NCI-H2107 (cell line): ENCODE measurements at regions not wholly inside any gene's neighbourhood (a gene's known extent, or its start where the extent isn't known, plus 50 kb on each side); places are given as distances from the start of the nearest gene placed in this dataset.

ENCODE experiments used
- DNase-seq: peaks from one replicate; lab custom pipeline; 2025; lab: John Stamatoyannopoulos, UW

DNA sequence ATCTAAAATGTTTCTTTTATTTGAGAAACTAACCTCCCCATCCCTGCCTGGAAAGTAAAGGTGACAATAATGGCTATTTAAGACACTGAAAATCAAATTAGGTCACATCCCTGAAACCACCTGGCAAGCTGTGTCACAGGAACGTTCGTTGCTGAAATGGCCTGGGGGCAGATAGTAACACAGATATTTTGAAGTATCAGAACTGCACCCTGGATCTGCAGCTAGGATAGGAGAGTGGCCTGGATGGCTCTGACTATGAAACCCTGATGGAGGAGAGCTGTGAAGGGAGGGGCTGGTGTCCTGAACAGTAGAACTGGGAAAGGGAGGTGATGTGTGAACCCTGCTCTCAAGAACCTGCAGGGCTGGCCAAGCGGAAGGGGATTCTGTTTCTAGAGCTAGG lies 648.3 kb upstream of the CFAP20DC start:
- no peak for DNase-seq

DNA sequence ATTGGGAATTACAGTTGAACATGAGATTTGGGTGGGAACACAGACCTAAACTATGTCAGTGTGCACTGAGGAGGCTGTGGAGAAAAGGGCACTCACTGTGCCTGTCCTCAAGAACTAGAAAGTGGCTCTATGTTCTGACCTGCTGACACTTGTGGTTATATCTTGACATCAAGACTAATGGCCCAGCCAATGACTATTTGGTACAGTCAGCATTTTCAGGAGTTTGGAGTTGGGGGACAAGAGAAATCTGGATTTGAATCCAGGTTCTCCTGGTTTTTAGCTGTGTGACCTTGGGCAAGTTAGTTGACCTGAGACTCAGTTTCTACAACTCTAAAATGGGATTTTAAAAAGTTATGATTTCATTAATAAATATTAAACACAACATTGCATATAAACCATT lies 647.0 kb upstream of the CFAP20DC start:
- no peak for DNase-seq

DNA sequence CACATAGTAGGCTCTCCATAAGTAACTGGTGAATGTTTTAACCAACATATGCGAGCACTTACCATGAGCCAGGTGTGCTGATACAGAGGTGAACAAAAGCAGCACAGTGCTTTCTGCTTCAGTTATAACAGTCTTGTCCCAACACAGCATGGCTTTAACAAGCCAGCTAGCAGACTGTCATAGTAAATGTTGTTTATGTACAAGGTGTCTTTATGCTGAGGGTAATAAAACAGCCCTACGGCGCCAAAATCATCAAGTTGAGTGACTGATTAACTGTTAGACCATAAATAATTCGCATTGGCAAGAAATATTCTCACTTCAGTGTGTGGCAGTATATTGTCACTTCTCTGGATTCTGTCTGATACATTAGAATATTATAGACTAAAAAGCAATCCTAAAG lies 646.0 kb upstream of the CFAP20DC start:
- DNase-seq = no peak

DNA sequence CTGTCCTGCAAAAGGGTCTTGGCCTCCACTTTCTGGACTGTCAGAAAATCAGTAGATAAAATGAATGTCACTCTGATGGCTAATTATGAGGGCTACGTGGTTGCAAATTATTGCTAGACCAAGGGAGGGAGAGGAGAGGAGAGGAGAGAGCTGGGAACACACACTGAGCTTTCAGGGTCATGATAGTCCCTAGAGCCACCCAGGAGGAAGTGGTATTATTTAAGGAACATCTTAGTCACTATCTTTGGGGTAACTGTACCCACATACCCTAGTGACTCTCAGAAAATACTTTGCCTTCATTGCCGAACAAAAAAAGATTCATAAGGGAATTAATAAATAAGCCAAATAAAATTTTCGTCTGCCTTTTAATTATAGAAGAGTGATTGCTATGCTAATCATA lies 642.3 kb upstream of the CFAP20DC start:
- no peak for DNase-seq

DNA sequence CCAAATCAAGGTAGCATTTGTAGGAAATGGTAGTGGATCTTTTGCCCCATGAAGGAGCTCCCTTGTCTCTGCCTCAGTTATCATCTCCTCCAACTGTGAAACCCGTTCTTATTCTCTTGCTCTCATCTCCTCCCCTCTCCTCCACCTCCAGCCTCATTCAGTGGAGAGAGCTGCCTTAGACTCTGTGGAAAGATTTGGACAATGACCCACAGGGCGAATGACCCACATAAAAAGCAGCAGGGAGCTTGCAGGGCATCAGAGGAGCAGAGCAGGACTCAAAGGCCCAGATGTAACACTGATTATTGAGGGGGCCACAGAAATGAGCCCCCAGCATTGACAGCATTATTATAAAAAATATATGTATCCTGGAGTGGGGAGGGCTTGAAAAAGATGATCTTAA lies 641.1 kb upstream of the CFAP20DC start:
- DNase-seq = no peak

DNA sequence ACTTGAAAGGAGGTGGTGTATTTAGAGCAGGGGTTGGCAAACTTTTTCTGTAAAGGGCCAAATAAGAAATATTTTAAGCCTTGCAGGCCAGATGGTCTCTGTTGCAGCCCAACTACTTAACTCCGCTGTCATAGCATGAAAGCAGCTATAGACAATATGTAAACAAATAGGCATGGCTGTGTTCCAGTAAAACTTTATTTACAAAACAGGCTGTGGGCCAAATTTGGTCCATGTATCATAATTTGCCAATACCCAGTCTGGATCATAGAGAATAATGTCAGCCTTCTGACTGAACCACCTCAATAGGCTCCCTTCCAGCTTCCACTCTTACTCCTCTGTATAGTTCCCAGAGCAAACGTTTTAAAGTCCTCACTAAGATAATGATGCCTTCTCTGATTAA lies 638.8 kb upstream of the CFAP20DC start:
- DNase-seq = no peak

DNA sequence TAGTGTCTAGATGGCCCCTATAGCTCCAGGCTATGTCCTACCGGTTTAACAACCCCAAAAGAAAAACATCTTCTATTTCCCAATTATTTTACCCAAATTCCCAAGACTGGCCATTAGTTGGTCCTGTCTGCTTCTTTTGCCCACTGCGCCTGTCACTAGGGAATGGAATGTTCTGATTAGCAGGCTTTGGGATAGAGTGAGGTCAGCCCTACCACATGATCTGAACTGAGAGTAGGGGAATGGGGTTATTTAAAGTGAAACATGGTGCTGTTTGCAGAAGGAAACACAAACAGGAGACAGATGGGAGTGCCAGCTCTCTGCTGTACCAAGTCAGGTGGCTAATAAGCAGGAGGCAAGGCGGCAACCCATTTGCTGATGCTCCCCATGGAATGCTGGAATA lies 635.6 kb upstream of the CFAP20DC start:
- no peak for DNase-seq

DNA sequence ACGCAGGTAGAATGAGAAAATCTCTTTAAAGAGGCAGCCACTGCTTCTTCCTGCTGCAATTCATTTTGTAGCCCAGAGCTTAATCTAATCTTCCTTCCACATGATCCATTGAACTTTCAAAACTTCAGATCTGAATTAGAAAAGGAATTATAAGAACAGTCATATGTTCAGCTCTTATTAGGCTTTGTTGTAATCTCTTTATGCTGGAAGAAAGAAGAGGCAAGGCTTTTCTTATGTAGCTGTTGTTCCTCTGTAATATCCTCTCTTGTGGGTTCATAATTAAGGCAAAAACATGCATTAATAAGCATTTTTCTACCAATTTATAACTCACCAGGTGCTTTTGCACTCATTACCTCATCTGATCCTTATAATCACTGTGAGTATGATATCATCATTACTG lies 634.9 kb upstream of the CFAP20DC start:
- DNase-seq = no peak

DNA sequence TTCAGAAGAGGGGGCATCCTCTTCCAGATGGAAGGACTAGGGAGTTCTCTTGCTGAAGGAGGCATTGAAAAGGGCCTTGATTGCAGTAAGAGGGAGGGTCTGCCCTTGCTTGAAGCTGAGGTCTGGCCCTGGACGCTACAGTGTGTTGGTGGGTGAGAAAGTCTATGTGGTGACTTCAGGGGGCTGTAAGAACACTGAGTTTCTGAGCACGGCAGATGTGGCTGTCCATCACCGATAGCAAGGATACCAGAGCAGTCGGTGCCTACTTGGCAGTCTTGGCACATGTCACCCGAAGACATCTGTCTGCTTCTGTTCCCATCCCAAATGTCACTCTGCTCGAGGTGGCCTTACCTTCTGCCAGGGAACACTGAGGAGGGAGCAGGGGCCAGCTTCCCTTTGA lies 631.1 kb upstream of the CFAP20DC start:
- no peak for DNase-seq

DNA sequence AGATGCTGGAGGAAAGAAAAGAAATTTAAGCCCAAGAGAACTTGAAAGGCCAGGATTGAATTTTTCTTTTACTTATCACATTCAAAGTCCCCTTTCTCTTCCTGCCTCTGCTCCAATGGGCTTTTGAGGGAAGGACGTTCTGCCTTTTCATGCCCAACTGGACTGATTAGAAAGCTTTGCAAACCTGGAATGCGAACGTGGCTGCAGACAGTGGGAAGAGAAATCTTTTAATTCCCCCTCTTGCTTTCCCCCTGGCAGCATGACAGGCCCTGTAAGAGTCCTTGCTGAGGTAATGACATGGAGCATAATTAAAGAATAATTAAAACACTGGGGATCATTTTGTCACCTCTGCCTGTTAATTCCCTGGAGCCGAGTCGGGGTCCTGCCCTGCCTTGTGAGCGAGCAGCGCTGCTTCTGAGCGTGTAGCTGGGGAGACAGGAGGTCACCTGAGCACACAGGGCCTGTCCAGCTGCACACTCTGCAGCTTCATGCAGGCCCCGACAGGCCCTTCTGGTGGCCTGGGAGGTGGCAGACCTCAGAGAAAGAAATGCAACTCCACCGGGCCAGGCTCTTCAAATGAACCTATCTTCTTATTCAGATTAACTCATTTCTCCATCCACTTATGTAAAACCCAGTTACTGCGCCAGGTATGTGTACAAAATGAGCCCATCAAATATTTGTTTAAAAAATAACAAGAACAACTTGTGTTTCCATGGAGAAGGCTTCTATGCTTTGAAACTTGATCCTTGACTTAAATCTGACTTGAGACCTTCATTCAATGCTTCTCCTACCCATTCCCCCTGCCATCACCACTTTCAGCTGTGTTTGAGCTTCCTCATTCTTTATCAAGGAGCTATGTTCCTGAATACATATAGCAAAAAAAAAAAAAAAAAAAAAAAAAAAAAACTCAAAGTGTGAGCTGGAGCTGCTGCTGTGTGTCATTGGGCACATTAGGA lies 628.2 kb upstream of the CFAP20DC start:
- no peak for DNase-seq

DNA sequence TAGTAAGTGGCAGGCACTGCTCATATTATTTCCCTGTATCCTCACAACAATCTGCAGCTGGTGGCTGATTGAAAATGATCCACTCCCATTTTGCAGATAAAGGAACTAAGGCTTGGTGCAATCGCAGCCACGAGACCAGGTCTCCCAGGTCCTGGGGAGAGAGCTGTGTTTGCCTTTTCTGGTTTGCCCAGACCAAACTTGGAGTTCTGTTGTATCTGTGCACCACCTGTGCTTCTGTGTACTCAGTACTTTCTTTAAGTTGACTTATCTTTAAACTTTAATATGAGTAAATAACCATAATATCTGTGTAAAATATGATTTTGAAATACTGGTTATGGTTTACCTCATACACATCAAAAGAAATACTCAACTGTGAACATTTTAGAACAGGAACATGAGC lies 625.7 kb upstream of the CFAP20DC start:
- no peak for DNase-seq

DNA sequence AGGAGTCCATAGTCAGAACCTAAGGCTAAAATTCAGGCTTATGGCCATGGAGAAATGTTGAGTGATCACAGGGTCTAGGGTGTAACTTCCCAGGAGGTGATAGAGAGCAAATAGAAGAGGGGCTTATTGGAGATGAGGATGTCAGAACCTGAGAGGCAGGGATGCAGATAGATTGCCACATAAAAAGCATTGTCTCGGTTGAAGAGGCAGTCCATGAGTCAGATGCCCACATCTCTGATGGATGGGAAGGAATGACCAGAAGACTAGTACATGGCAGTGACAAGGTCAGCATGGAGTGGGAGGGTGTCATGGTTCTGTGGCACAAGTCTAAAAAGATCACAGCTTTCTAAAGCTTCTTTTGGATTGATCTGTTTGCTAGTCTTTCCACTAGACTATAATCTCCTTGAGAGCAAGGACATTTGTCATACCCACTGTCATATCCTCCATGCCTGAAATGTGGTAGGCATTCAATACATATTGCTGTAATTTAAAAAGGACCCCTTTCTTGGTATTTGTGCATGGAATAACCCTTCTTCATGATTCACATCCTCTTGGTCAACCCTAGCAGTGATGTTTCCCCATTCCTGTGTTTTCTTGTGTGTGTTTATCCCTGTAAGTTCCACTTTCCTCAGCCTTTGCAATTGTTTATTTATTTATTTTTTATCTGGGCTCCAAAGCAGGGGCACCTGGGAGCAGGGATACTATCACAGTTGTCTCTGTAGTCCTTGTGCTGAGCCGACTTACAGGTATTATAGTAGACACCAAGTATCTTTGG lies 613.4 kb upstream of the CFAP20DC start:
- DNase-seq = no peak

DNA sequence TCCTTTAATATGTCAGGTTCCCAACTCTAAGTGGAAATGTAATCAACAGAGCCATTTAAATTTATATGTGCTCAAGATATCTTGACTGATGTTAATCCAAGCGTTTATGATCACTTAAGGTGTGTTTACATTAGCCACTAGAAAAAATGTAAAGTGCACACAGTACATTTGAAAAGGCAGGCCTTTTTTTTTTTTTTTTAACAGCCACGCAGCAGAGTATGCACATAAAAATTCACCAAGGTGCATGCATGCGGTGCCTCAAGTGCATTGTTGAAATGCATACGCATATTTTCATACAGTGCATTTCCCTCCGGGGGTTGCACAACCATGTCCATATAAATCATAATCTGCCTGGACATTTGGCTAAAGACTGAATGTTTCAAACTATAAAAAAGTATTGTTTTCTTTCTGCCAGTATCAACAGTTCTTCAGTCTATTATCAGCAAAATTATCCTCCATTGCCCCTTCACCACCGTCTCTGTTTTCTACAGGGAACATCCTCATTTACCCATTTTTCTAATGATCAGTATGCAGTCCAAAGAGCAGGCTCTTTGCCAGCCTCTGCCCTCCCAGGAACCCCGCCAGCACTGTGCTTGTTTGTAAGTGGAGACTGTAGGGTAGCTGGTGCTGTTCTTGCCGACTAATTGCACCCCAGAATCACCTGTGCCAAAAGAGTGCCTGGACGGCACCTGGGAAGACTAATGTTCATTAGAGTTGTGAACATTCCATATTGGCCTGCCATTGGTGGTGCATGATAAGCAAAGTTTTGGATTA lies 611.2 kb upstream of the CFAP20DC start:
- DNase-seq = peak; percentile 3

DNA sequence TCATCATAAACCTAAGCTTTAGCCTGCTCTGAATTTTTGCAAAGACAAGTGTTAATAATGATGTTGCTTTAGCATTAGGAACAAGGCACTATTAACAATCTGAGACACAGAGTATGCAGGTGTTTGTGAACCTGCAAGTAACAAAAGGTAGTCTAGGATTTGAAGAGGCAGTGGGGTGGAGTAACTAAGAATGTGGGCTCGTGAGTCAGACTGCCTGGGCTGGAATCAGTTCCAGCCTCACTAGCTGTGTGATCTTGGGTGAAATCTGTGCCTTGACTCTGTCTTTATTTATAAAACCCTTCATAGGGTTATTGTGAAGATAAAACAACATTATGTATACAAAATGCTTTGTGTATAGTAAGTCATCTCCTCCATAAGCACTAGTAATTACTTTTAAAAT lies 610.6 kb upstream of the CFAP20DC start:
- DNase-seq = no peak

DNA sequence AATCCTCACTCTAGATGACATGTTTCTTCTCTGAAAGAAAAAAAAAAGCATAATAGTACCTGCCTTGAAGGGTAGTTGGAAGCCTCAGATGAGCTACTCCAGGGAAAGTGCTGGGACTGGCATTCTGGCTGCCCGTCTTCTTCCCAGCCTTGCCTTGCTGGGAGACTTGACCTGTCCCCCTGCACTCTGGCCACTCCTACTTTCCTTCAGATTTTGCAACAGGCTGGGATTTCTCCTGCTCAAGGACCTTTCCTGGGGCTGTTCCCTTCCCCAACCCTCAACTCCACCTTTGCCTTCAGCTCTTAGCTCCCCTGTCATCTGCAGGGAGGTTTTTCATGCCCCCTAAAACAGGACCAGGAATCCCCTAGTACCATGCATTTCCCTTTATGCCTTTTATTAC lies 609.9 kb upstream of the CFAP20DC start:
- DNase-seq = no peak

DNA sequence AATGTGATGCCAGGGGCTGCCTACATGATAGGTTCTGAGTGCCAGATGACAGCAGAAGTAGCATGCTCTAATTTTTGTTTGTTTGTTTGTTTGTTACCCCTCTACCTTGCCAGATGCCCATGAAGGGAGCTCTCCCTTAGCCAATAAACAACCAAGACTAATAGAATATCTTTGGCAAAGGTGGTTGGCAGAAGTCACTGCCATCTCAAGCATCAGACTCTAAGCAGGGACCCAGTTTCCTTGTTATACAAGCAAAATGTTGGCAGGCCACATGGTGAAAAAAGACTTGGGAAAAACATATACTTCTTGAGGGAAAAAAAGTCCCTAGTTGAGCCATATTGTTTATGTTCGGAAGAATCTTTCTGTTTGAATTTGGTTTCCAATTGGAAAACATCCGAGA lies 609.0 kb upstream of the CFAP20DC start:
- no peak for DNase-seq

DNA sequence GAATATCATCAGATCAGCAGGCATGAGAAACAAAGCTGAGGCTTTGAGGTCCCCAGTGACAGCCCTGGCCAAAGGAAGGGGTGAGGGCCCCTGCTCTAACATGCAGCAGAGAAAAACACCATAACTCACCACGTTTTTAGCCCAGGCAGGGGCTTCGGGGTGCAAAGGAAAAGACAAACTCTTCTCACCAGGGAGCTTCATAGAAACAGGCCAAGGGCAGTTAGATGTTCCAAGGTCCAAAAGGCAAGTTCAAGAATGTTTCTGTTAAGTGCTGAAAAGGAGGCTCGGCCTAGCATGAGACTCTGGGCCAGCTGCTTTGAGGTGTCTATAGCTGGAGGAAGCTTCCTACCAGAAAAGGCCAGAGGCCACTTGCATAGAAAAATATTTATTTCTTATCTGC lies 608.4 kb upstream of the CFAP20DC start:
- DNase-seq = no peak

DNA sequence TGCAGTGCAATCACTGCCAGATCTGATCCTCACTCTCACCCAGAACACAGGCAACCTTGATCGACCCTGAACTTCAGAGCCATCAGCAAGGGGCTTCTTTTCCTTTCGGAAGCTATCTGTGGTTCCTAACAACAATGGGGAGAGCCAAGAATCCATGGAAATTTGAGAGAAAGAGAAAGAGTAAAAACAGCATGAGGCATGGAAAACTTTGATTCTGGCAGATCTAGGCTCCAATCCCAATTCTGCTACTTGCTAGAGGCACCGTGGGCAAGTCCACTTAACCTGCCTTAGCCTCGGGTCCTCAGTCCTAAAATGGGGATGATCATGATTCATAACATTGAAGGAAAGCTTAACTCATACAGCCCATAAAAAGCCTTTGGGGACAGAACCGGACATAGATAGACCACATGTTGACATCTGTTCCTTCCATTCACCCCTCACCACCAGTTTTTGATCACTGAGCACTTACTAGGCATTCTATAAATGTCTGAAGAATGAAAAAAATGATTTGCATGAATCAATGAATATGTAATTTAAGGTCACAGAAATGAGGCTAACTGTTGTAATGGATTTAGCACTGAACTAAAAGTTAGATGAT lies 605.7 kb upstream of the CFAP20DC start:
- no peak for DNase-seq

DNA sequence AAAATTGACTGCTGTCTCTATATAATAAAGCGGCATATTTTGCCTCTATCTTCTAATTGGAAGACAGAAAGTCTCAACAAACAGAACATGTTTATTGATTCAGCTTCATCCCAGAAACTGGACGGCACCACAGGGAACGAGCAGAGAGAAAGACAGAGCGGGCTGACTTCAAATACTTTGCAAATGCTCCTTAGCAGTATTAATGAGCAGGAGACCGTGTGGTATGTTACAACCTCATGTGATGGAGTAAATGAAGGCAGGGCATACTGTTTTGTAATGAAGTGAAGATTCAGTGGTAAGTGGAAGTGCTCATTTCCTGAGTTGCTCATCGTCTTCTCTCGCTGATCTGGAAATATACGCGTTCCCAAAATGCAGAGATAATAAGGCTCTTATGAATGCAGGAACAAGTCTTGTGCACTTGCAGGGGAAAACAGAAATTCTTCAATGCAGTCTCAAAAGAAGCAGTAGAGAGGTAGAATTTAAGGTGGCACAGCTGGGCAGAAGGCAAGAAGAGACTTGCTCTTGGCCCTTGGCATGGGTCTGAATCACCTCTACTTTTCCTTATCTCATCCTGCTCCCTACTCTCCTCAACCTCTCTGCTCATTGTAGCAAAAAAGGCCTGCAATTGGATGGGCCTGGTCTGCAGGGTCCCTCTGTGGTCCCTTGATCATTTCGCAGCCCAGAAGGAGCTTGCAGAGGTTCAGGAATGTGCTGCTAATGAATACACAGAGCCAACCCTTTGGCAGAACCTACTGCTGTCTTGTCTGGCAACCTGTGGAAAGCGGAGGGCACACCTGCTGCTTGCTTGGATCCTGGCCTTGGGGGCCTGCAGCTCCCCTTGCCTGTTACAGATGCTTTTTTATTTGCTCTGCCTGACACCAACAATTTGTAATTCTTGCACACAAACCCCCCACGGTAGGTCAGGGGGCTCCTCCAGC lies 604.9 kb upstream of the CFAP20DC start:
- DNase-seq = no peak

DNA sequence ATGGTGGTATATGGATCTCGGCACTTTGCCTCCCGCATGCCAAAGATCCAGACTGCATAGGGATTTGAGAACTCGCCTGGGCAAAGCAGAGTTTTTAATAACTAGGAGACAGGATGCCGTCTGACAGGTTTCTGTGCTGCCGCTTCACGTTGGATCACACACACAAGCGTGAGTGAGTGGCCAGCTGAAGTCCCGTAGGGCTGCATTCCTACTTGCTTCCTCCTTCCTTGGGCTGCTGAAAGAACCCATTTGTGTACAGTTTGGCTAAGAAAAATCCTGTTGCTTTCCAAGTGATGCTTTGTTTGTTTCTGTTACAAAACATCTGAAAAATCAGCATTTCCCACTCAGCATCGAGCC lies 604.3 kb upstream of the CFAP20DC start:
- no peak for DNase-seq
